WTC11 (cell line): ENCODE measurements at regions not wholly inside any gene's neighbourhood (a gene's known extent, or its start where the extent isn't known, plus 50 kb on each side); places are given as distances from the start of the nearest gene placed in this dataset.

ENCODE experiments used
- ATF1 ChIP-seq: sonication (generic); formaldehyde crosslinking; IDR thresholded peaks from 2 replicates; pipeline ENCODE4 v1.8.1; 2023; ENCODE audit warnings: mild to moderate bottlenecking, moderate library complexity, missing genetic modification reagents
- CTCF ChIP-seq: fragments of 200-600 bp; IDR thresholded peaks from 2 replicates; pipeline ENCODE4 v1.8.0; 2022; ENCODE audit warnings: antibody characterized with exemption
- E2F5 ChIP-seq: sonication (generic); formaldehyde crosslinking; IDR thresholded peaks from 2 replicates; pipeline ENCODE4 v1.8.1; 2022; ENCODE audit warnings: mild to moderate bottlenecking, moderate library complexity, missing genetic modification reagents
- IRF2 ChIP-seq: sonication (generic); formaldehyde crosslinking; IDR thresholded peaks from 2 replicates; pipeline ENCODE4 v1.8.0; 2022; ENCODE audit warnings: low read depth, missing genetic modification reagents, borderline replicate concordance
- NR3C1 ChIP-seq: sonication (generic); formaldehyde crosslinking; conservative IDR thresholded peaks from 2 replicates; pipeline ENCODE4 v1.8.1; 2023; ENCODE audit warnings: low read depth, mild to moderate bottlenecking, missing genetic modification reagents
- OVOL2 ChIP-seq: fragments of 250-450 bp; sonication (Bioruptor Pico); IDR thresholded peaks from 2 replicates; pipeline ENCODE4 v1.9.0; 2021; ENCODE audit warnings: mild to moderate bottlenecking, borderline replicate concordance
- SMAD3 ChIP-seq: sonication (generic); formaldehyde crosslinking; IDR thresholded peaks from 2 replicates; pipeline ENCODE4 v1.8.0; 2022; ENCODE audit warnings: missing genetic modification reagents, mild to moderate bottlenecking, borderline replicate concordance
- TEAD4 ChIP-seq: sonication (generic); formaldehyde crosslinking; IDR thresholded peaks from 2 replicates; pipeline ENCODE4 v1.8.0; 2022; ENCODE audit warnings: mild to moderate bottlenecking, missing genetic modification reagents
- TF ChIP-seq, protein P1 (sequence below): sonication (generic); formaldehyde crosslinking; IDR thresholded peaks from 2 replicates; pipeline ENCODE4 v1.8.0; 2022; ENCODE audit warnings: mild to moderate bottlenecking, missing genetic modification reagents
- TF ChIP-seq, protein P2 (sequence below): sonication (generic); formaldehyde crosslinking; IDR thresholded peaks from 2 replicates; pipeline ENCODE4 v1.8.1; 2022; ENCODE audit warnings: missing genetic modification reagents, borderline replicate concordance

GRCh38 chr7:52151559-52151958 is 835.0 kb upstream of the COBL start:
- no peak for TF ChIP-seq CTCF
- TF ChIP-seq NR3C1 (CRISPR knock-in tag): no peak
- TF ChIP-seq E2F5 (CRISPR knock-in tag): no peak
- TF ChIP-seq ATF1: no peak
- TF ChIP-seq, protein P1, sequence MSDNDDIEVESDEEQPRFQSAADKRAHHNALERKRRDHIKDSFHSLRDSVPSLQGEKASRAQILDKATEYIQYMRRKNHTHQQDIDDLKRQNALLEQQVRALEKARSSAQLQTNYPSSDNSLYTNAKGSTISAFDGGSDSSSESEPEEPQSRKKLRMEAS (CRISPR knock-in tag): no peak
- TF ChIP-seq TEAD4: no peak
- no peak for TF ChIP-seq IRF2 (CRISPR knock-in tag)
- TF ChIP-seq SMAD3 (CRISPR knock-in tag): no peak
- TF ChIP-seq, protein P2, sequence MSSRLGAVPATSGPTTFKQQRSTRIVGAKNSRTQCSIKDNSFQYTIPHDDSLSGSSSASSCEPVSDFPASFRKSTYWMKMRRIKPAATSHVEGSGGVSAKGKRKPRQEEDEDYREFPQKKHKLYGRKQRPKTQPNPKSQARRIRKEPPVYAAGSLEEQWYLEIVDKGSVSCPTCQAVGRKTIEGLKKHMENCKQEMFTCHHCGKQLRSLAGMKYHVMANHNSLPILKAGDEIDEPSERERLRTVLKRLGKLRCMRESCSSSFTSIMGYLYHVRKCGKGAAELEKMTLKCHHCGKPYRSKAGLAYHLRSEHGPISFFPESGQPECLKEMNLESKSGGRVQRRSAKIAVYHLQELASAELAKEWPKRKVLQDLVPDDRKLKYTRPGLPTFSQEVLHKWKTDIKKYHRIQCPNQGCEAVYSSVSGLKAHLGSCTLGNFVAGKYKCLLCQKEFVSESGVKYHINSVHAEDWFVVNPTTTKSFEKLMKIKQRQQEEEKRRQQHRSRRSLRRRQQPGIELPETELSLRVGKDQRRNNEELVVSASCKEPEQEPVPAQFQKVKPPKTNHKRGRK (CRISPR knock-in tag): no peak
- TF ChIP-seq OVOL2 (CRISPR knock-in tag): no peak
